Stomach (tissue), 8 donors: ENCODE measurements at regions not wholly inside any gene's neighbourhood (a gene's known extent, or its start where the extent isn't known, plus 50 kb on each side); places are given as distances from the start of the nearest gene placed in this dataset.

ENCODE experiments used
- DNase-seq, 2 donors: peaks; one replicate each; pipeline versions ENCODE4 v3.0.0 to v3.0.0-alpha.2; 2013 to 2019
- H3K27ac ChIP-seq, 5 donors: fragments of 200-600 bp in 4 of 5; sonication (generic) in 4 of 5; one replicate each; pipeline ENCODE4 v1.5.1; 2013 to 2019; ENCODE audit warnings: mild to moderate bottlenecking in 1 of 5, moderate library complexity in 1 of 5
- H3K27me3 ChIP-seq, 3 donors: fragments of 200-600 bp; sonication (generic); one replicate each; pipeline ENCODE4 v1.5.1; 2017 to 2019; ENCODE audit warnings: mixed run types in 1 of 3
- H3K36me3 ChIP-seq, 4 donors: fragments of 200-600 bp; sonication (generic); 1 replicate in 3 of 4; 2 replicates in 1 of 4; pipeline ENCODE4 v1.5.1; 2016 to 2019
- H3K4me1 ChIP-seq, 4 donors: fragments of 200-600 bp; sonication (generic); one replicate each; pipeline ENCODE4 v1.5.1; 2016 to 2019
- H3K4me3 ChIP-seq, 4 donors: fragments of 200-600 bp; sonication (generic) in 3 of 4; one replicate each; pipeline ENCODE4 v1.5.1; 2016 to 2019; ENCODE audit warnings: mild to moderate bottlenecking in 1 of 4
- H3K9me3 ChIP-seq, 4 donors: fragments of 200-600 bp; sonication (generic); one replicate each; pipeline ENCODE4 v1.5.1; 2016 to 2019
- CTCF ChIP-seq, 7 experiments: fragments of 450-650 bp in 4 of 7; fragments of 200-600 bp in 3 of 7; sonication (generic) in 3 of 7; IDR thresholded peaks; one replicate each; pipeline ENCODE4 v1.5.1; 2016 to 2019; ENCODE audit warnings: antibody characterized with exemption in 7 of 7, control low read depth in 2 of 7, mild to moderate bottlenecking in 1 of 7
- EP300 ChIP-seq: sonication (generic); formaldehyde crosslinking; IDR thresholded peaks from one replicate; pipeline ENCODE4 v1.6.1; 2017; ENCODE audit warnings: antibody characterized with exemption
- POLR2A ChIP-seq, 4 donors: fragments of 450-650 bp; IDR thresholded peaks; one replicate each; pipeline ENCODE4 v1.6.1; 2016; ENCODE audit warnings: antibody characterized with exemption in 4 of 4, control low read depth in 2 of 4, mild to moderate bottlenecking in 1 of 4, moderate library complexity in 1 of 4
- POLR2AphosphoS5 ChIP-seq, 3 donors: sonication (generic); formaldehyde crosslinking; IDR thresholded peaks; one replicate each; pipeline ENCODE4 v1.6.1; 2016; ENCODE audit warnings: antibody characterized with exemption in 3 of 3
- WGBS, 5 donors: extraction: QIAGEN DNeasy Blood & Tissue Kit in 3 of 5; methylation state at CpG; one replicate each; pipeline versions ENCODE4 v1.1.5 to v1.1.7; 2013 to 2018; 5-methylcytosine and 5-hydroxymethylcytosine counted together
- intact Hi-C: fragments of 100-400 bp; cut with DNase I; formaldehyde crosslinking; loops from one replicate; pipeline ENCODE4 v1.15.1; 2023; ENCODE audit warnings: low total_unique reads
- donor health status: healthy with polysubstance abuse.
- donor health status: Bipolar disorder and iron deficiency.
- donor health status: healthy.

- intact Hi-C loops = no loop called here
- no peak for DNase-seq
These were observed 93.1 kb upstream of the TMED7 start for GRCh38 chr5:115718927-115719326.

GRCh38 chr5:115713408-115713807, 87.6 kb upstream of the TMED7 start:
- Histone ChIP-seq H3K27me3 (no peaks in the 10 kb centered on the region), H3K4me1 (no peaks in the 10 kb centered on the region), H3K27ac (no peak overlapping the region), H3K4me3 (no peak overlapping the region), H3K9me3 (peaks cover 0 to 15% (median 3%) of the 10 kb centered on the region in 4 donors), H3K36me3 (no peaks in the 10 kb centered on the region)
- intact Hi-C loops = no loop called here
- no peak for DNase-seq
- TF ChIP-seq POLR2AphosphoS5 (IDR thresholded peaks at IDR 0.05) = no peak
- TF ChIP-seq CTCF (IDR thresholded peaks at IDR 0.05) = no peak
- no peak for TF ChIP-seq POLR2A (IDR thresholded peaks at IDR 0.05)
- TF ChIP-seq EP300 = no peak

More at GRCh38 chr5:115718927-115719326, 93.1 kb upstream of the TMED7 start:
- TF ChIP-seq EP300 (no peak), POLR2AphosphoS5 (IDR thresholded peaks at IDR 0.05) (no peak), CTCF (IDR thresholded peaks at IDR 0.05) (no peak), POLR2A (IDR thresholded peaks at IDR 0.05) (no peak)
- no peak overlapping the region for H3K27ac ChIP-seq
- H3K36me3 ChIP-seq = no peaks in the 10 kb centered on the region
- H3K4me1 ChIP-seq = peaks cover 0 to 8% (median 0%) of the 10 kb centered on the region in 4 donors
- H3K27me3 ChIP-seq = no peaks in the 10 kb centered on the region
- no peak overlapping the region for H3K4me3 ChIP-seq
- WGBS, 5 donors = 42 to 61% (median 57%) methylated on average over 2 of the region's 2 CpGs
- no peaks in the 10 kb centered on the region for H3K9me3 ChIP-seq

GRCh38 chr5:115709585-115709984, 83.7 kb upstream of the TMED7 start:
- Histone ChIP-seq H3K4me3 (no peak overlapping the region), H3K36me3 (no peaks in the 10 kb centered on the region), H3K27me3 (no peaks in the 10 kb centered on the region), H3K27ac (no peak overlapping the region), H3K9me3 (peaks cover 0 to 15% (median 3%) of the 10 kb centered on the region in 4 donors), H3K4me1 (no peaks in the 10 kb centered on the region)
- no peak for DNase-seq
- no peak for TF ChIP-seq POLR2AphosphoS5 (IDR thresholded peaks at IDR 0.05)
- no peak for TF ChIP-seq EP300
- WGBS, 5 donors = 40 to 67% (median 62%) methylated on average over 3 of the region's 3 CpGs
- intact Hi-C loops = no loop called here

GRCh38 chr5:115708819-115709477, 83.1 kb upstream of the TMED7 start:
- no peaks in the 10 kb centered on the region for H3K36me3 ChIP-seq
- no peaks in the 10 kb centered on the region for H3K27me3 ChIP-seq
- TF ChIP-seq EP300 = no peak
- TF ChIP-seq POLR2A (IDR thresholded peaks at IDR 0.05) = no peak
- TF ChIP-seq POLR2AphosphoS5 (IDR thresholded peaks at IDR 0.05) = no peak
- no peak for TF ChIP-seq CTCF (IDR thresholded peaks at IDR 0.05)
- WGBS, 5 donors = 69 to 84% (median 74%) methylated on average over 2 of the region's 2 CpGs
- intact Hi-C loops = no loop called here
- peaks cover 0 to 15% (median 3%) of the 10 kb centered on the region in 4 donors for H3K9me3 ChIP-seq
- no peak overlapping the region for H3K4me3 ChIP-seq
- DNase-seq = no peak
- H3K4me1 ChIP-seq = no peaks in the 10 kb centered on the region
- H3K27ac ChIP-seq = no peak overlapping the region

- no peak overlapping the region for H3K4me3 ChIP-seq
- intact Hi-C loops = no loop called here
- H3K27ac ChIP-seq = no peak overlapping the region
- WGBS, 5 donors = 87 to 94% (median 89%) methylated on average over 3 of the region's 3 CpGs
- TF ChIP-seq CTCF (IDR thresholded peaks at IDR 0.05) = no peak
- no peak for TF ChIP-seq EP300
- TF ChIP-seq POLR2AphosphoS5 (IDR thresholded peaks at IDR 0.05) = no peak
- TF ChIP-seq POLR2A (IDR thresholded peaks at IDR 0.05) = no peak
- no peaks in the 10 kb centered on the region for H3K9me3 ChIP-seq
- no peak for DNase-seq
- no peaks in the 10 kb centered on the region for H3K36me3 ChIP-seq
- no peaks in the 10 kb centered on the region for H3K27me3 ChIP-seq
- H3K4me1 ChIP-seq = no peaks in the 10 kb centered on the region
These were observed 77.7 kb upstream of the TMED7 start for GRCh38 chr5:115703514-115703913.
